ENCODE measurements at regions not wholly inside any gene's neighbourhood (a gene's known extent, or its start where the extent isn't known, plus 50 kb on each side); places are given as distances from the start of the nearest gene placed in this dataset.

DNA sequence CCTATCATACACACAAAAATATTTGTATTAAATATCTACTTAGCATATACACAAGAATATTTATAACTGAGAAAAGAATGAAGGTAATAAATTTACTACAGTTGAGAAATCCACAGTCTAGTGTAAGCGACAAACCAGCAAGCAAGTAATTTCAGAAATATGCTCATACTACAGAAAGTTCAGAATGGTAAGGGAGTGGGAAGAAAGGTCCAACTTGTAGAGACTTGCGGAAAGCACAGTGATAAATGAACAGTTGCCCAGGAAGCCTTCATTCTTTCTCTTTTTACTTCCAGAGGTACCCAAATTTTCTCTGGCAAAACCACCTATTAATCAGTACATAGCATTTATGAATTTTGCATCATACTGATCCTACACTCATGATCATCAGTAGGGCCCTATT is 438.1 kb upstream of the PCDH10 start:
- H3K4me1 ChIP-seq, result no peaks in the 10 kb centered on the region
- DNase-seq (ENCODE audit: low spot score in 2 of 2), result no peak
- H3K4me3 ChIP-seq, result no peak overlapping the region
- H3K9me3 ChIP-seq, result no peaks in the 10 kb centered on the region
- no peaks in the 10 kb centered on the region for H3K27me3 ChIP-seq
- no peaks in the 10 kb centered on the region for H3K36me3 ChIP-seq
- 76% methylated on average over 2 of the region's 2 CpGs for WGBS
- no peak for TF ChIP-seq POLR2A (IDR thresholded peaks at IDR 0.05)
- H3K27ac ChIP-seq, result no peak overlapping the region

GRCh38 chr4:132737344-132737743 is 411.8 kb upstream of the PCDH10 start:
- WGBS, result 90% methylated on average over 3 of the region's 3 CpGs
- Histone ChIP-seq H3K4me3 (no peak overlapping the region), H3K27ac (no peak overlapping the region), H3K27me3 (no peaks in the 10 kb centered on the region), H3K4me1 (no peaks in the 10 kb centered on the region), H3K36me3 (no peaks in the 10 kb centered on the region), H3K9me3 (no peaks in the 10 kb centered on the region)
- DNase-seq (ENCODE audit: low spot score in 2 of 2), result no peak
- TF ChIP-seq POLR2A (IDR thresholded peaks at IDR 0.05) (no peak), POLR2AphosphoS5 (IDR thresholded peaks at IDR 0.05) (no peak), CTCF (IDR thresholded peaks at IDR 0.05) (no peak), EP300 (IDR thresholded peaks at IDR 0.05) (no peak)

DNA sequence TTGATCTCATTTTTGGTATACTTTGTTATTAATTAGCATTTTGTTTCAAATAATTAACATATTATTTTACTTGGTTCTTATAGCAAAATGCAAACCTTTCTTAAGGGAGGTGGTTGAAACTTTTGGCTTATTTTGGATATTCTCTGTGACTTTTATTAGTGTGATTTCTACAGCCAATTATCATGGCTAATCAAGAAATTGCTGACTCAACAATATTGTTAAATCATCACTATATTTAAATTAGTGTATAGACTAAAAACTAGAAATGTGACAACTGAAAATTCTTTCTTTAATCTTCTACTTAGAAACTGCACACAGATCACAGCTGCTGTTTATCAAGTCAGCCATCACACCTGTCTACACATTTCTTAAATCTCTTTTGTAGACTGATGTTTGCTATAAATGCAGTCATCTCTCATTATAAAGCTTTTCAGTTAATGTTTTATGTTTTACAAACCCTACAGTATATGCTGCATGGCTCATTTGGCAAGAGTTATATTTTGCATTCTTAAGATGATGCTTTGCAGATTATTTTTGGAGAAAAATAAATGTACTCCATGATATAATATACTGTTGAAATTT is 389.8 kb upstream of the PCDH10 start:
- Histone ChIP-seq H3K9me3 (no peaks in the 10 kb centered on the region), H3K4me3 (no peak overlapping the region), H3K27me3 (no peaks in the 10 kb centered on the region), H3K4me1 (no peaks in the 10 kb centered on the region), H3K27ac (no peak overlapping the region), H3K36me3 (no peaks in the 10 kb centered on the region)
- TF ChIP-seq EP300 (IDR thresholded peaks at IDR 0.05), result no peak
- no peak for TF ChIP-seq POLR2A (IDR thresholded peaks at IDR 0.05)
- TF ChIP-seq CTCF (IDR thresholded peaks at IDR 0.05), result no peak
- TF ChIP-seq POLR2AphosphoS5 (IDR thresholded peaks at IDR 0.05), result no peak
- no peak for DNase-seq (ENCODE audit: low spot score in 2 of 2)

- H3K36me3 ChIP-seq, result no peaks in the 10 kb centered on the region
- WGBS, result 75% methylated on average over 2 of the region's 2 CpGs
- no peak for TF ChIP-seq EP300 (IDR thresholded peaks at IDR 0.05)
- TF ChIP-seq POLR2A (IDR thresholded peaks at IDR 0.05), result no peak
- no peak for TF ChIP-seq CTCF (IDR thresholded peaks at IDR 0.05)
These were observed 385.6 kb upstream of the PCDH10 start for GRCh38 chr4:132763465-132763864.

GRCh38 chr4:132767901-132768300 is 381.2 kb upstream of the PCDH10 start:
- TF ChIP-seq POLR2AphosphoS5 (IDR thresholded peaks at IDR 0.05), result no peak
- no peak for TF ChIP-seq CTCF (IDR thresholded peaks at IDR 0.05)
- TF ChIP-seq EP300 (IDR thresholded peaks at IDR 0.05), result no peak
- no peak for TF ChIP-seq POLR2A (IDR thresholded peaks at IDR 0.05)
- H3K4me3 ChIP-seq, result no peak overlapping the region
- H3K36me3 ChIP-seq, result no peaks in the 10 kb centered on the region
- H3K27me3 ChIP-seq, result no peaks in the 10 kb centered on the region
- no peaks in the 10 kb centered on the region for H3K9me3 ChIP-seq
- DNase-seq (ENCODE audit: low spot score in 2 of 2), result no peak
- no peak overlapping the region for H3K27ac ChIP-seq
- no peaks in the 10 kb centered on the region for H3K4me1 ChIP-seq
- WGBS, result 48% methylated on average over 1 of the region's 1 CpG

More at GRCh38 chr4:132763465-132763864, 385.6 kb upstream of the PCDH10 start:
- Histone ChIP-seq H3K9me3 (no peaks in the 10 kb centered on the region), H3K4me1 (no peaks in the 10 kb centered on the region), H3K27ac (no peak overlapping the region), H3K27me3 (no peaks in the 10 kb centered on the region), H3K4me3 (no peak overlapping the region)
- DNase-seq (ENCODE audit: low spot score in 2 of 2), result no peak

GRCh38 chr4:132770776-132771175 is 378.3 kb upstream of the PCDH10 start:
- 77% methylated on average over 2 of the region's 2 CpGs for WGBS
- H3K27me3 ChIP-seq, result no peaks in the 10 kb centered on the region
- H3K36me3 ChIP-seq, result no peaks in the 10 kb centered on the region
- H3K4me3 ChIP-seq, result no peak overlapping the region
- DNase-seq (ENCODE audit: low spot score in 2 of 2), result no peak
- H3K4me1 ChIP-seq, result no peaks in the 10 kb centered on the region
- no peak overlapping the region for H3K27ac ChIP-seq
- H3K9me3 ChIP-seq, result no peaks in the 10 kb centered on the region
- no peak for TF ChIP-seq POLR2A (IDR thresholded peaks at IDR 0.05)
- no peak for TF ChIP-seq CTCF (IDR thresholded peaks at IDR 0.05)
- TF ChIP-seq POLR2AphosphoS5 (IDR thresholded peaks at IDR 0.05), result no peak
- TF ChIP-seq EP300 (IDR thresholded peaks at IDR 0.05), result no peak
